Cardiac muscle cell (in vitro differentiated cells and primary cell): ENCODE measurements at regions not wholly inside any gene's neighbourhood (a gene's known extent, or its start where the extent isn't known, plus 50 kb on each side); places are given as distances from the start of the nearest gene placed in this dataset.

ENCODE experiments used
- DNase-seq, 2 donors: peaks; one replicate each; pipeline versions ENCODE4 v3.0.0 to v3.0.0-alpha.2; 2010 to 2017; ENCODE audit warnings: low read depth in 1 of 2, low spot score in 1 of 2
- H3K27ac ChIP-seq: fragments of 200-600 bp; sonication (generic); 2 replicates; pipeline ENCODE4 v1.5.1; 2016
- H3K27me3 ChIP-seq: fragments of 200-600 bp; sonication (generic); 2 replicates; pipeline ENCODE4 v1.6.0; 2016; ENCODE audit warnings: control low read depth
- H3K36me3 ChIP-seq: fragments of 200-600 bp; sonication (generic); 2 replicates; pipeline ENCODE4 v1.5.1; 2016; ENCODE audit warnings: control low read depth
- H3K4me1 ChIP-seq: fragments of 200-600 bp; sonication (generic); 2 replicates; pipeline ENCODE4 v1.8.1; 2017; ENCODE audit warnings: low read depth, mild to moderate bottlenecking, mixed run types
- H3K4me3 ChIP-seq: fragments of 200-600 bp; sonication (generic); 2 replicates; pipeline ENCODE4 v1.5.1; 2016; ENCODE audit warnings: mild to moderate bottlenecking
- H3K9me3 ChIP-seq: fragments of 200-600 bp; sonication (generic); 2 replicates; pipeline ENCODE4 v1.5.1; 2017; ENCODE audit warnings: low read depth, mild to moderate bottlenecking, control low read depth
- TF ChIP-seq, protein P1 (sequence below): IDR thresholded peaks from 2 replicates; pipeline ENCODE4 v1.5.1; 2012; ENCODE audit warnings: low read depth, mild to moderate bottlenecking, low read length

GRCh38 chr2:106977717-106978116 is 91.8 kb upstream of the ST6GAL2 start:
- Histone ChIP-seq H3K36me3 (no peaks in the 10 kb centered on the region), H3K27ac (no peak overlapping the region), H3K4me1 (no peaks in the 10 kb centered on the region), H3K9me3 (no peaks in the 10 kb centered on the region), H3K4me3 (no peak overlapping the region), H3K27me3 (peaks cover 80% of the 10 kb centered on the region)
- TF ChIP-seq, protein P1, sequence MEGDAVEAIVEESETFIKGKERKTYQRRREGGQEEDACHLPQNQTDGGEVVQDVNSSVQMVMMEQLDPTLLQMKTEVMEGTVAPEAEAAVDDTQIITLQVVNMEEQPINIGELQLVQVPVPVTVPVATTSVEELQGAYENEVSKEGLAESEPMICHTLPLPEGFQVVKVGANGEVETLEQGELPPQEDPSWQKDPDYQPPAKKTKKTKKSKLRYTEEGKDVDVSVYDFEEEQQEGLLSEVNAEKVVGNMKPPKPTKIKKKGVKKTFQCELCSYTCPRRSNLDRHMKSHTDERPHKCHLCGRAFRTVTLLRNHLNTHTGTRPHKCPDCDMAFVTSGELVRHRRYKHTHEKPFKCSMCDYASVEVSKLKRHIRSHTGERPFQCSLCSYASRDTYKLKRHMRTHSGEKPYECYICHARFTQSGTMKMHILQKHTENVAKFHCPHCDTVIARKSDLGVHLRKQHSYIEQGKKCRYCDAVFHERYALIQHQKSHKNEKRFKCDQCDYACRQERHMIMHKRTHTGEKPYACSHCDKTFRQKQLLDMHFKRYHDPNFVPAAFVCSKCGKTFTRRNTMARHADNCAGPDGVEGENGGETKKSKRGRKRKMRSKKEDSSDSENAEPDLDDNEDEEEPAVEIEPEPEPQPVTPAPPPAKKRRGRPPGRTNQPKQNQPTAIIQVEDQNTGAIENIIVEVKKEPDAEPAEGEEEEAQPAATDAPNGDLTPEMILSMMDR, result no peak
- DNase-seq, result peak in 1 of 2 donors; percentile 68

- peaks cover 70% of the 10 kb centered on the region for H3K27me3 ChIP-seq
- no peaks in the 10 kb centered on the region for H3K9me3 ChIP-seq
- no peak overlapping the region for H3K27ac ChIP-seq
- H3K4me1 ChIP-seq, result no peaks in the 10 kb centered on the region
- DNase-seq, result no peak
- TF ChIP-seq, protein P1, result no peak
- no peak overlapping the region for H3K4me3 ChIP-seq
- H3K36me3 ChIP-seq, result no peaks in the 10 kb centered on the region
Measured at GRCh38 chr2:106978647-106979046, 92.7 kb upstream of the ST6GAL2 start.

- Histone ChIP-seq H3K27me3 (peaks cover 48% of the 10 kb centered on the region), H3K27ac (no peak overlapping the region), H3K9me3 (no peaks in the 10 kb centered on the region), H3K4me1 (no peaks in the 10 kb centered on the region), H3K36me3 (no peaks in the 10 kb centered on the region), H3K4me3 (no peak overlapping the region)
- no peak for DNase-seq
- TF ChIP-seq, protein P1, result no peak
Measured at GRCh38 chr2:106981491-106981890, 95.5 kb upstream of the ST6GAL2 start.

DNA sequence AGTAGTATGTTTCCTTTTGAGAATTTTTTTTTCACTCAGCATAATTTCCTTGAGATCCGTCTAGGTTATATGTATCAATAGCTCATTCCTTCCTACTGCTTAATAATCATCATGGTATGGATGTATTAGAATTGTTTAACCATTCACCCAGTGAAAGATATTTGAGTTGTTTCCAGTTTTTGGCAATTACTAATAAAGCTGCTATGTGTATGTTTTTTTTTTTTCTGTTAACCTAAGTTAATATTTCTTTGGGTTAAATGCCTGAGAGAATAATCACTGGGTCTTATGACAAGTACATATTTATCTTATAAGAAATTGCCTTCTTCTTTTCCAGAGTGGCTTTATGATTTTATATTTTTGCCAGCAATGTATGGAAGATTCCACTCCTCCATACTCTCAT is 96.4 kb upstream of the ST6GAL2 start:
- DNase-seq, result no peak
- Histone ChIP-seq H3K27me3 (peaks cover 39% of the 10 kb centered on the region), H3K9me3 (no peaks in the 10 kb centered on the region), H3K4me3 (no peak overlapping the region), H3K4me1 (no peaks in the 10 kb centered on the region), H3K27ac (no peak overlapping the region), H3K36me3 (no peaks in the 10 kb centered on the region)
- TF ChIP-seq, protein P1, result no peak

- DNase-seq, result no peak
- H3K9me3 ChIP-seq, result no peaks in the 10 kb centered on the region
- no peaks in the 10 kb centered on the region for H3K36me3 ChIP-seq
- H3K27ac ChIP-seq, result no peak overlapping the region
- H3K4me3 ChIP-seq, result no peak overlapping the region
- no peaks in the 10 kb centered on the region for H3K4me1 ChIP-seq
- H3K27me3 ChIP-seq, result peaks cover 31% of the 10 kb centered on the region
- TF ChIP-seq, protein P1, result no peak
Measured at GRCh38 chr2:106983305-106983704, 97.3 kb upstream of the ST6GAL2 start.

DNA sequence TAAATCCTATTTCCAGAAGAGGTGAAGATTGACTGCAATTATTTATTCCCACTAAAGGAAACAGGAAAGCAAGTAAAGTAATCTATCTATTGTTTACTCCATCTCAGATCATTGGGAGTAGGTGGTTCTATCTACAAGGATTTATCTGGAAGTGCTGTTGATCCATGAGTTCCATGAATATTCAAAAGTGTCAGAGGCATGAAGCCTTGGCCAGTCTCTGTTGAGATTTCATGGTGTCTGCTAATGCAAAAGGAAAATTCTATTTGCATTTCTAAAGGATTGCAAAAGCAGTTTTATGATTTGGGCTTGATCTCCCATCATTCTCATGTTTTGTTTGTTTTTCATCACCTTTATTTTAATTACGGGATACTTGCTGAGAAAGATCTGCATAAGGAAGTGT is 102.4 kb upstream of the ST6GAL2 start:
- Histone ChIP-seq H3K9me3 (no peaks in the 10 kb centered on the region), H3K27me3 (peaks cover 3% of the 10 kb centered on the region), H3K36me3 (no peaks in the 10 kb centered on the region), H3K4me3 (no peak overlapping the region), H3K4me1 (no peaks in the 10 kb centered on the region), H3K27ac (no peak overlapping the region)
- TF ChIP-seq, protein P1, result no peak
- DNase-seq, result no peak
